ENCODE measurements at regions not wholly inside any gene's neighbourhood (a gene's known extent, or its start where the extent isn't known, plus 50 kb on each side); places are given as distances from the start of the nearest gene placed in this dataset.
"Not testable (repeated sequence)": the region's sequence is repeated elsewhere in the genome, so short reads cannot be mapped to it uniquely, and the experiment has no call there.

GRCh38 chr4:118587116-118587831 is 97.9 kb upstream of the METTL14 start:
- DNase-seq (ENCODE audit: low read depth in 3 of 3) = no peak

- DNase-seq (ENCODE audit: low read depth in 3 of 3) = no peak
Measured at GRCh38 chr4:118587946-118588345, 97.2 kb upstream of the METTL14 start.

GRCh38 chr4:118589471-118590055 is 95.6 kb upstream of the METTL14 start:
- no peak for DNase-seq (ENCODE audit: low read depth in 3 of 3)

- peak; percentile 88 to 94 (median 90) for DNase-seq (ENCODE audit: low read depth in 3 of 3)
Measured at GRCh38 chr4:118591339-118592046, 93.7 kb upstream of the METTL14 start.

- not testable (repeated sequence) for DNase-seq (ENCODE audit: low read depth in 3 of 3)
Measured at GRCh38 chr4:118592289-118592688, 92.9 kb upstream of the METTL14 start.

GRCh38 chr4:118595883-118596282 is 89.3 kb upstream of the METTL14 start:
- DNase-seq (ENCODE audit: low read depth in 3 of 3) = not testable (repeated sequence)

GRCh38 chr4:118625097-118625496 is 60.1 kb upstream of the METTL14 start:
- not testable (repeated sequence) for DNase-seq (ENCODE audit: low read depth in 3 of 3)

GRCh38 chr4:118629697-118630096 is 55.5 kb upstream of the METTL14 start:
- peak in 1 of 3 donors; percentile 16 for DNase-seq (ENCODE audit: low read depth in 3 of 3)

- DNase-seq (ENCODE audit: low read depth in 3 of 3) = not testable (repeated sequence)
Measured at GRCh38 chr4:118630897-118631296, 54.3 kb upstream of the METTL14 start.

GRCh38 chr4:118631321-118632050 is 53.7 kb upstream of the METTL14 start:
- not testable (repeated sequence) for DNase-seq (ENCODE audit: low read depth in 3 of 3)

GRCh38 chr4:118633476-118633875 is 51.7 kb upstream of the METTL14 start:
- not testable (repeated sequence) for DNase-seq (ENCODE audit: low read depth in 3 of 3)

- not testable (repeated sequence) for DNase-seq (ENCODE audit: low read depth in 3 of 3)
Measured at GRCh38 chr4:118634126-118634875, 50.9 kb upstream of the METTL14 start.

Measured in stimulated activated CD4-positive, alpha-beta T cell treated with anti-CD3 and anti-CD28 coated beads, TNF-alpha, amount 100 ng/mL, for 48 hours (primary cell).